H1 (cell line): ENCODE measurements at regions not wholly inside any gene's neighbourhood (a gene's known extent, or its start where the extent isn't known, plus 50 kb on each side); places are given as distances from the start of the nearest gene placed in this dataset.

Experiments
- CTCF ChIA-PET: fragments of 300-600 bp; sonication (Branson Sonifier 250); formaldehyde crosslinking; loops from one replicate; lab custom pipeline; 2021; ENCODE audit not compliant: partially characterized antibody; lab: Charles Lee
- POLR2A ChIA-PET: fragments of 300-600 bp; sonication (Branson Sonifier 250); formaldehyde crosslinking; loops from one replicate; lab custom pipeline; 2021; ENCODE audit warnings: inconsistent platforms; ENCODE audit not compliant: partially characterized antibody; lab: Charles Lee
- DNase-seq, 2 experiments: peaks; one replicate each; pipeline versions ENCODE4 v3.0.0 to v3.0.0-alpha.2; 2010 to 2022; ENCODE audit warnings: low spot score in 2 of 2, low read depth in 1 of 2, mixed read lengths in 1 of 2
- FAIRE-seq: peaks from 2 replicates; lab custom pipeline; 2011; peaks lifted over from hg19 to GRCh38; lab: Jason Lieb, UNC
- H2AFZ ChIP-seq: 2 replicates; pipeline ENCODE4 v1.8.1; 2012; ENCODE audit warnings: low read length, inconsistent platforms
- H2AK5ac ChIP-seq: 2 replicates; pipeline ENCODE4 v1.6.1; 2013; ENCODE audit warnings: low read depth, low read length
- H2BK120ac ChIP-seq: replicated peaks from 2 replicates; pipeline ENCODE3; 2013; ENCODE audit warnings: low read depth, low read length, inconsistent platforms
- H2BK12ac ChIP-seq: 2 replicates; pipeline ENCODE4 v1.6.1; 2013; ENCODE audit warnings: low read depth, low read length
- H2BK15ac ChIP-seq: 2 replicates; pipeline ENCODE4 v1.6.1; 2013; ENCODE audit warnings: low read length
- H2BK20ac ChIP-seq: 2 replicates; pipeline ENCODE4 v1.6.1; 2013; ENCODE audit warnings: low read length
- H2BK5ac ChIP-seq: 2 replicates; pipeline ENCODE4 v1.6.1; 2013; ENCODE audit warnings: low read depth, low read length
- H3K14ac ChIP-seq: 2 replicates; pipeline ENCODE4 v1.6.1; 2013; ENCODE audit warnings: inconsistent platforms; ENCODE audit not compliant: insufficient read length
- H3K18ac ChIP-seq: 2 replicates; pipeline ENCODE4 v1.6.1; 2013; ENCODE audit warnings: low read length; ENCODE audit errors: extremely low read depth
- H3K23ac ChIP-seq: 2 replicates; pipeline ENCODE4 v1.6.1; 2013; ENCODE audit warnings: inconsistent platforms; ENCODE audit not compliant: insufficient read length
- H3K23me2 ChIP-seq: 2 replicates; pipeline ENCODE4 v1.6.1; 2013; ENCODE audit warnings: low read depth, low read length
- H3K27ac ChIP-seq: 2 replicates; pipeline ENCODE4 v1.6.1; 2011; ENCODE audit warnings: low read depth, low read length, inconsistent platforms
- H3K27me3 ChIP-seq, 4 experiments: replicated peaks in 1 of 4; 1 replicate in 1 of 4; 2 replicates in 3 of 4; pipeline versions ENCODE4 v1.6.1 to v1.8.1; 2011 to 2013; ENCODE audit warnings: low read length in 3 of 4, mild to moderate bottlenecking in 3 of 4, inconsistent platforms in 2 of 4, mixed read lengths in 2 of 4, moderate library complexity in 1 of 4; ENCODE audit not compliant: control insufficient read depth in 3 of 4, insufficient read depth in 3 of 4; ENCODE audit errors: extremely low read depth in 1 of 4
- H3K36me3 ChIP-seq, 4 experiments: 2 replicates each; pipeline versions ENCODE4 v1.6.1 to v1.8.1; 2011 to 2013; ENCODE audit warnings: mild to moderate bottlenecking in 4 of 4, low read length in 3 of 4, moderate library complexity in 2 of 4, control low read depth in 1 of 4, inconsistent platforms in 1 of 4; ENCODE audit not compliant: insufficient read depth in 4 of 4, control insufficient read depth in 2 of 4
- H3K4ac ChIP-seq: replicated peaks from 2 replicates; pipeline ENCODE3; 2013; ENCODE audit warnings: low read length, low read depth, mixed read lengths, inconsistent platforms; ENCODE audit not compliant: insufficient read length
- H3K4me1 ChIP-seq, 4 experiments: replicated peaks in 1 of 4; 1 replicate in 1 of 4; 2 replicates in 3 of 4; pipeline versions ENCODE4 v1.6.1 to v1.8.1; 2011 to 2013; ENCODE audit warnings: low read length in 3 of 4, inconsistent platforms in 2 of 4, mixed read lengths in 1 of 4; ENCODE audit not compliant: insufficient read depth in 4 of 4, control insufficient read depth in 3 of 4
- H3K4me2 ChIP-seq, 2 experiments: 2 replicates each; pipeline versions ENCODE4 v1.6.1 to v1.8.1; 2011 to 2013; ENCODE audit warnings: low read depth in 2 of 2, low read length in 2 of 2, control low read depth in 1 of 2, inconsistent platforms in 1 of 2, mild to moderate bottlenecking in 1 of 2; ENCODE audit not compliant: insufficient read depth in 1 of 2
- H3K4me3 ChIP-seq, 4 experiments: fragments of 200-600, 300-600 bp in 1 of 4; sonication (generic), shearing (Covaris generic), sonication (Bioruptor Twin) in 1 of 4; 2 replicates each; pipeline versions ENCODE4 v1.5.1 to v1.8.1; 2011 to 2016; ENCODE audit warnings: low read length in 4 of 4, low read depth in 3 of 4, control low read depth in 2 of 4, inconsistent platforms in 2 of 4, mild to moderate bottlenecking in 2 of 4, mixed read lengths in 1 of 4, moderate library complexity in 1 of 4; ENCODE audit not compliant: insufficient read depth in 2 of 4; ENCODE audit errors: extremely low read depth in 1 of 4
- H3K56ac ChIP-seq: replicated peaks from 2 replicates; pipeline ENCODE3; 2013; ENCODE audit warnings: low read depth, mild to moderate bottlenecking, mixed read lengths, low read length, inconsistent platforms; ENCODE audit not compliant: insufficient read length
- H3K79me1 ChIP-seq: 2 replicates; pipeline ENCODE4 v1.6.1; 2013; ENCODE audit warnings: low read depth, low read length, control low read depth
- H3K79me2 ChIP-seq, 2 experiments: 2 replicates each; pipeline versions ENCODE4 v1.6.1 to v1.8.1; 2012 to 2013; ENCODE audit warnings: low read length in 2 of 2, mild to moderate bottlenecking in 2 of 2, inconsistent platforms in 1 of 2; ENCODE audit not compliant: insufficient read depth in 2 of 2, control insufficient read depth in 1 of 2
- H3K9ac ChIP-seq, 4 experiments: replicated peaks in 1 of 4; 1 replicate in 1 of 4; 2 replicates in 3 of 4; pipeline versions ENCODE4 v1.6.1 to v1.8.1; 2011 to 2013; ENCODE audit warnings: low read depth in 3 of 4, low read length in 3 of 4, control low read depth in 2 of 4, mild to moderate bottlenecking in 2 of 4, moderate library complexity in 2 of 4, inconsistent platforms in 1 of 4; ENCODE audit errors: extremely low read depth in 1 of 4
- H3K9me3 ChIP-seq, 2 experiments: 2 replicates each; pipeline versions ENCODE4 v1.6.1 to v1.8.1; 2012 to 2013; ENCODE audit warnings: mild to moderate bottlenecking in 2 of 2, moderate library complexity in 2 of 2, control low read depth in 1 of 2, inconsistent platforms in 1 of 2, low read depth in 1 of 2, low read length in 1 of 2, mixed read lengths in 1 of 2; ENCODE audit not compliant: insufficient read depth in 2 of 2
- H4K20me1 ChIP-seq, 2 experiments: replicated peaks in 1 of 2; 2 replicates each; pipeline versions ENCODE3 to v1.8.1; 2011 to 2013; ENCODE audit warnings: inconsistent platforms in 2 of 2, low read length in 2 of 2, mild to moderate bottlenecking in 1 of 2; ENCODE audit not compliant: insufficient read depth in 2 of 2, control insufficient read depth in 1 of 2
- H4K5ac ChIP-seq: 2 replicates; pipeline ENCODE4 v1.6.1; 2013; ENCODE audit warnings: low read length, low read depth, mixed read lengths, inconsistent platforms; ENCODE audit not compliant: insufficient read length
- H4K8ac ChIP-seq: 2 replicates; pipeline ENCODE4 v1.8.0; 2013; ENCODE audit warnings: mild to moderate bottlenecking, moderate library complexity, low read length, inconsistent platforms; ENCODE audit not compliant: insufficient read depth; ENCODE audit errors: extremely low read depth
- H4K91ac ChIP-seq: replicated peaks from 2 replicates; pipeline ENCODE3; 2013; ENCODE audit warnings: low read length, mixed read lengths, inconsistent platforms; ENCODE audit not compliant: insufficient read length
- BACH1 ChIP-seq: IDR thresholded peaks from 2 replicates; pipeline ENCODE4 v1.6.1; 2012; ENCODE audit warnings: low read length, improper control_type of control experiment
- CEBPB ChIP-seq: IDR thresholded peaks from 2 replicates; pipeline ENCODE4 v1.6.1; 2012; ENCODE audit warnings: low read depth, low read length
- CTCF ChIP-seq, 3 experiments: IDR thresholded peaks; 1 replicate in 2 of 3; 2 replicates in 1 of 3; pipeline versions ENCODE4 v1.5.1 to v1.6.1; 2011; ENCODE audit warnings: low read length in 3 of 3, mild to moderate bottlenecking in 3 of 3, inconsistent platforms in 2 of 3, low read depth in 1 of 3, moderate library complexity in 1 of 3; ENCODE audit not compliant: insufficient read depth in 1 of 3; ENCODE audit errors: control extremely low read depth in 1 of 3
- HDAC2 ChIP-seq, 2 experiments: fragments of 300-600 bp in 1 of 2; sonication (generic) in 1 of 2; IDR thresholded peaks; 2 replicates each; pipeline ENCODE4 v1.6.1; 2011 to 2012; ENCODE audit warnings: low read depth in 2 of 2, low read length in 2 of 2, mild to moderate bottlenecking in 2 of 2, moderate library complexity in 2 of 2, borderline replicate concordance in 1 of 2, inconsistent platforms in 1 of 2
- HDAC6 ChIP-seq: IDR thresholded peaks from one replicate; pipeline ENCODE4 v1.7.1; 2012; ENCODE audit warnings: low read depth, mild to moderate bottlenecking, inconsistent platforms, low read length, moderate library complexity
- RAD21 ChIP-seq, 2 experiments: IDR thresholded peaks in 1 of 2; conservative IDR thresholded peaks in 1 of 2; 2 replicates each; pipeline ENCODE4 v1.6.1; 2011; ENCODE audit warnings: low read depth in 2 of 2, low read length in 2 of 2, improper control_type of control experiment in 1 of 2, inconsistent platforms in 1 of 2, mild to moderate bottlenecking in 1 of 2, moderate library complexity in 1 of 2
- RNF2 ChIP-seq: fragments of 200-900, 300-1000 bp; sonication (generic); IDR thresholded peaks from 2 replicates; pipeline ENCODE4 v1.7.1; 2016; ENCODE audit warnings: borderline replicate concordance, low read depth, mild to moderate bottlenecking, antibody characterized with exemption, low read length; ENCODE audit not compliant: poor library complexity, severe bottlenecking; ENCODE audit errors: missing control alignments
- SAP30 ChIP-seq: fragments of 300-600 bp; sonication (generic); IDR thresholded peaks from 2 replicates; pipeline ENCODE4 v1.7.1; 2012; ENCODE audit warnings: low read length, moderate library complexity, mild to moderate bottlenecking, inconsistent platforms; ENCODE audit not compliant: insufficient read depth, insufficient replicate concordance
- TAF1 ChIP-seq: IDR thresholded peaks from 2 replicates; pipeline ENCODE4 v1.6.1; 2011; ENCODE audit warnings: mild to moderate bottlenecking, low read depth, low read length
- WGBS, 2 experiments: shearing (Covaris generic) in 1 of 2; methylation state at CpG; one replicate each; pipeline versions ENCODE4 v1.1.6 to v1.1.7; 2013 to 2015; ENCODE audit warnings: low lambda C conversion rate in 2 of 2, mixed read lengths in 2 of 2, inconsistent platforms in 1 of 2, low coverage in 1 of 2, missing lambda C conversion rate in 1 of 2; ENCODE audit not compliant: insufficient replicate concordance in 2 of 2, insufficient coverage in 1 of 2, insufficient read length in 1 of 2; ENCODE audit errors: extremely low coverage in 1 of 2, missing lambda C conversion rate in 1 of 2; 5-methylcytosine and 5-hydroxymethylcytosine counted together

GRCh38 chr1:30541721-30542485 lies 181.5 kb downstream of the MATN1 start:
- Histone ChIP-seq H2BK15ac (no peak overlapping the region), H3K14ac (no peak overlapping the region), H3K79me2 (no peaks in the 10 kb centered on the region), H3K18ac (no peak overlapping the region), H3K4ac (no peak overlapping the region), H4K8ac (no peak overlapping the region), H3K27ac (no peak overlapping the region), H2BK120ac (no peak overlapping the region), H4K91ac (no peak overlapping the region), H3K56ac (no peak overlapping the region), H3K23ac (no peak overlapping the region), H2AK5ac (no peak overlapping the region), H3K27me3 (no peaks in the 10 kb centered on the region), H4K5ac (no peak overlapping the region), H3K9me3 (peaks cover 0 to 3% of the 10 kb centered on the region in 2 experiments; a peak in 1 of 4 replicates), H3K4me1 (no peaks in the 10 kb centered on the region; a peak in 1 of 7 replicates), H3K9ac (no peak overlapping the region), H2AFZ (no peak overlapping the region), H2BK20ac (no peak overlapping the region), H4K20me1 (no peaks in the 10 kb centered on the region), H2BK5ac (no peak overlapping the region), H3K4me2 (no peak overlapping the region), H2BK12ac (no peak overlapping the region), H3K23me2 (no peaks in the 10 kb centered on the region), H3K4me3 (no peak overlapping the region), H3K36me3 (no peaks in the 10 kb centered on the region), H3K79me1 (no peaks in the 10 kb centered on the region)
- FAIRE-seq: no peak
- CTCF ChIA-PET: interaction anchor here (1.0 kb wide), 2 partner anchors 9 to 166 kb away, joined by 3 to 7 read pairs; no protein-coding TSS in a partner anchor
- DNase-seq: no peak
- 82% methylated on average over 10 of the region's 10 CpGs; no CpG with 5 or more reads in 1 of the 2 experiments for WGBS, 2 experiments
- POLR2A ChIA-PET: no interaction called here
- TF ChIP-seq CTCF (IDR thresholded peaks at IDR 0.05; ENCODE audit: control extremely low read depth in 1 of 3, insufficient read depth in 1 of 3, low read depth in 1 of 3, low read length in 3 of 3): no peak
- no peak for TF ChIP-seq TAF1
- TF ChIP-seq RAD21 (IDR thresholded peaks at IDR 0.05 in 1 of 2, conservative IDR thresholded peaks at IDR 0.05 in 1 of 2; ENCODE audit: low read depth in 2 of 2, low read length in 2 of 2): no peak
- no peak for TF ChIP-seq RNF2
- no peak for TF ChIP-seq HDAC2 (IDR thresholded peaks at IDR 0.05; ENCODE audit: borderline replicate concordance in 1 of 2, low read depth in 2 of 2, low read length in 2 of 2)
- no peak for TF ChIP-seq HDAC6
- no peak for TF ChIP-seq BACH1
- no peak for TF ChIP-seq CEBPB
- TF ChIP-seq SAP30: no peak
